B cell (primary cell): ENCODE measurements at regions not wholly inside any gene's neighbourhood (a gene's known extent, or its start where the extent isn't known, plus 50 kb on each side); places are given as distances from the start of the nearest gene placed in this dataset.

ENCODE experiments used
- ATAC-seq: fragments of 200-7000 bp; cut with Tn5 transposase; one replicate; pipeline ENCODE4 v1.10.0; 2021; ENCODE audit warnings: low read depth, mild to moderate bottlenecking, moderate number of reproducible peaks, moderate library complexity
- CTCF ChIA-PET: fragments of 350-600 bp; sonication (Branson Sonifier 250); formaldehyde crosslinking; loops from one replicate; lab custom pipeline; 2021; ENCODE audit warnings: antibody characterized with exemption, inconsistent platforms; lab: Charles Lee
- POLR2A ChIA-PET: fragments of 350-600 bp; sonication (Branson Sonifier 250); formaldehyde crosslinking; loops from one replicate; lab custom pipeline; 2021; ENCODE audit warnings: antibody characterized with exemption; lab: Charles Lee
- DNase-seq: peaks from one replicate; pipeline ENCODE4 v3.0.0; 2013
- H2AFZ ChIP-seq: 2 replicates; pipeline ENCODE4 v1.6.1; 2012; ENCODE audit warnings: mild to moderate bottlenecking, low read depth, low read length; ENCODE audit not compliant: insufficient read depth, poor library complexity, severe bottlenecking
- H3K27ac ChIP-seq, 2 donors: 1 replicate in 1 of 2; 2 replicates in 1 of 2; pipeline ENCODE4 v1.5.1; 2012 to 2013; ENCODE audit warnings: low read length in 2 of 2, mild to moderate bottlenecking in 2 of 2, moderate library complexity in 1 of 2
- H3K27me3 ChIP-seq, 4 experiments: fragments of 200-600 bp in 1 of 4; sonication (generic) in 1 of 4; replicated peaks in 1 of 4; 1 replicate in 2 of 4; 2 replicates in 2 of 4; pipeline versions ENCODE4 v1.6.1 to v1.7.0; 2013 to 2016; ENCODE audit warnings: low read length in 3 of 4, mild to moderate bottlenecking in 2 of 4, mixed read lengths in 1 of 4, moderate library complexity in 1 of 4; ENCODE audit not compliant: insufficient read depth in 4 of 4, control insufficient read depth in 3 of 4; ENCODE audit errors: control extremely low read depth in 1 of 4
- H3K36me3 ChIP-seq, 2 experiments: replicated peaks in 1 of 2; 1 replicate in 1 of 2; 2 replicates in 1 of 2; pipeline versions ENCODE4 v1.6.1 to v1.7.1; 2013; ENCODE audit warnings: low read length in 1 of 2; ENCODE audit not compliant: insufficient read depth in 2 of 2, control insufficient read depth in 1 of 2; ENCODE audit errors: control extremely low read depth in 1 of 2, extremely low read depth in 1 of 2
- H3K4me1 ChIP-seq, 2 donors: fragments of 200-600 bp in 1 of 2; sonication (generic) in 1 of 2; 1 replicate in 1 of 2; 2 replicates in 1 of 2; pipeline versions ENCODE4 v1.5.1 to v1.6.1; 2013 to 2017; ENCODE audit warnings: low read length in 2 of 2; ENCODE audit not compliant: control insufficient read depth in 2 of 2, insufficient read depth in 2 of 2
- H3K4me2 ChIP-seq: replicated peaks from 2 replicates; pipeline ENCODE3; 2012; ENCODE audit warnings: mild to moderate bottlenecking, low read depth, low read length; ENCODE audit not compliant: poor library complexity, severe bottlenecking
- H3K4me3 ChIP-seq, 5 experiments: fragments of 200-600 bp in 1 of 5; sonication (generic) in 1 of 5; 1 replicate in 3 of 5; 2 replicates in 2 of 5; pipeline versions ENCODE4 v1.5.1 to v1.7.0; 2011 to 2016; ENCODE audit warnings: low read length in 4 of 5, mild to moderate bottlenecking in 4 of 5, low read depth in 2 of 5, control low read depth in 1 of 5, moderate library complexity in 1 of 5; ENCODE audit not compliant: insufficient read depth in 1 of 5; ENCODE audit errors: control extremely low read depth in 1 of 5, extremely low read depth in 1 of 5
- H3K79me2 ChIP-seq: fragments of 200-600 bp; sonication (generic); one replicate; pipeline ENCODE4 v1.6.0; 2016; ENCODE audit warnings: low read length; ENCODE audit not compliant: control insufficient read depth, insufficient read depth
- H3K9ac ChIP-seq: fragments of 200-600 bp; sonication (generic); 2 replicates; pipeline ENCODE4 v1.6.1; 2017; ENCODE audit warnings: mild to moderate bottlenecking, low read length, moderate library complexity
- H3K9me3 ChIP-seq, 3 donors: one replicate each; pipeline versions ENCODE4 v1.6.1 to v1.7.1; 2013; ENCODE audit warnings: low read length in 2 of 3; ENCODE audit not compliant: control insufficient read depth in 2 of 3, insufficient read depth in 1 of 3; ENCODE audit errors: control extremely low read depth in 1 of 3
- H4K20me1 ChIP-seq: 2 replicates; pipeline ENCODE4 v1.6.0; 2012; ENCODE audit warnings: mild to moderate bottlenecking, low read length; ENCODE audit not compliant: insufficient read depth, control insufficient read depth, poor library complexity, severe bottlenecking
- H3K27ac Mint-ChIP-seq: one replicate; pipeline ENCODE4 v1.8.0; 2021; ENCODE audit warnings: mixed read lengths
- H3K27me3 Mint-ChIP-seq: one replicate; pipeline ENCODE4 v1.8.0; 2021; ENCODE audit warnings: mixed read lengths
- H3K4me1 Mint-ChIP-seq: one replicate; pipeline ENCODE4 v1.8.0; 2021; ENCODE audit warnings: mixed read lengths
- H3K4me3 Mint-ChIP-seq: one replicate; pipeline ENCODE4 v1.8.0; 2021; ENCODE audit warnings: mixed read lengths
- H3K9me3 Mint-ChIP-seq: one replicate; pipeline ENCODE4 v1.8.0; 2022; ENCODE audit warnings: mixed read lengths; ENCODE audit not compliant: insufficient read depth
- CTCF ChIP-seq: fragments of 200-600 bp; IDR thresholded peaks from one replicate; pipeline ENCODE4 v1.8.0; 2022; ENCODE audit warnings: antibody characterized with exemption, mild to moderate bottlenecking
- EZH2 ChIP-seq: IDR thresholded peaks from 2 replicates; pipeline ENCODE4 v1.6.1; 2012; ENCODE audit warnings: borderline replicate concordance, low read depth, mild to moderate bottlenecking, moderate library complexity, low read length; ENCODE audit not compliant: insufficient read depth, poor library complexity, severe bottlenecking
- WGBS: methylation state at CpG from one replicate; pipeline ENCODE4 v1.1.5; 2013; ENCODE audit warnings: missing lambda C conversion rate; ENCODE audit not compliant: insufficient coverage; 5-methylcytosine and 5-hydroxymethylcytosine counted together
- intact Hi-C: fragments of 100-400 bp; cut with micrococcal nuclease; formaldehyde crosslinking; loops from one replicate; pipeline ENCODE4 v1.10.0; 2022

GRCh38 chr16:85282842-85283241, 170.6 kb upstream of the CIBAR2 start:
- ChIA-PET POLR2A (no interaction called here), CTCF (no interaction called here)
- ATAC-seq (no peak), DNase-seq (no peak)
- H3K9me3 Mint-ChIP-seq = no peaks in the 10 kb centered on the region
- H3K27ac Mint-ChIP-seq = no peak overlapping the region
- H3K4me3 Mint-ChIP-seq = no peak overlapping the region
- H3K9ac ChIP-seq = no peak overlapping the region
- H3K4me1 ChIP-seq = no peaks in the 10 kb centered on the region
- H3K27me3 ChIP-seq = no peaks in the 10 kb centered on the region
- H3K79me2 ChIP-seq = no peaks in the 10 kb centered on the region
- no peak overlapping the region for H2AFZ ChIP-seq
- 84% methylated on average over 8 of the region's 8 CpGs for WGBS
- no peak for TF ChIP-seq CTCF
- TF ChIP-seq EZH2 = no peak
- no peak overlapping the region for H3K27ac ChIP-seq
- intact Hi-C loops = no loop called here
- no peaks in the 10 kb centered on the region for H3K36me3 ChIP-seq
- no peak overlapping the region for H3K4me3 ChIP-seq
- H3K4me1 Mint-ChIP-seq = no peaks in the 10 kb centered on the region
- H3K9me3 ChIP-seq = no peaks in the 10 kb centered on the region
- H3K27me3 Mint-ChIP-seq = peaks cover 14% of the 10 kb centered on the region
- H4K20me1 ChIP-seq = no peaks in the 10 kb centered on the region
- H3K4me2 ChIP-seq = no peak overlapping the region

GRCh38 chr16:85283305-85284050, 171.2 kb upstream of the CIBAR2 start:
- Mint-ChIP-seq H3K4me1 (no peaks in the 10 kb centered on the region), H3K27ac (no peak overlapping the region), H3K9me3 (no peaks in the 10 kb centered on the region), H3K27me3 (peaks cover 14% of the 10 kb centered on the region), H3K4me3 (no peak overlapping the region)
- no peak overlapping the region for H3K4me3 ChIP-seq
- no peak overlapping the region for H3K9ac ChIP-seq
- H3K4me2 ChIP-seq = no peak overlapping the region
- H3K79me2 ChIP-seq = no peaks in the 10 kb centered on the region
- H2AFZ ChIP-seq = no peak overlapping the region
- no peaks in the 10 kb centered on the region for H3K4me1 ChIP-seq
- ATAC-seq (no peak), DNase-seq (no peak)
- 82% methylated on average over 17 of the region's 22 CpGs for WGBS
- TF ChIP-seq EZH2 (no peak), CTCF (no peak)
- ChIA-PET POLR2A (no interaction called here), CTCF (no interaction called here)
- no peaks in the 10 kb centered on the region for H3K36me3 ChIP-seq
- H4K20me1 ChIP-seq = no peaks in the 10 kb centered on the region
- intact Hi-C loops = no loop called here
- no peak overlapping the region for H3K27ac ChIP-seq
- H3K27me3 ChIP-seq = no peaks in the 10 kb centered on the region
- no peaks in the 10 kb centered on the region for H3K9me3 ChIP-seq
